C4-2B (cell line): ENCODE measurements at regions not wholly inside any gene's neighbourhood (a gene's known extent, or its start where the extent isn't known, plus 50 kb on each side); places are given as distances from the start of the nearest gene placed in this dataset.

Source experiments
- H3K27ac ChIP-seq: fragments of 450-650 bp; 2 replicates; pipeline ENCODE4 v1.5.1; 2017
- CTCF ChIP-seq: fragments of 450-650 bp; conservative IDR thresholded peaks from 2 replicates; pipeline ENCODE4 v1.5.1; 2017; ENCODE audit warnings: mild to moderate bottlenecking
- ZFX ChIP-seq: fragments of 450-650 bp; IDR thresholded peaks from 2 replicates; pipeline ENCODE4 v1.6.1; 2017

DNA sequence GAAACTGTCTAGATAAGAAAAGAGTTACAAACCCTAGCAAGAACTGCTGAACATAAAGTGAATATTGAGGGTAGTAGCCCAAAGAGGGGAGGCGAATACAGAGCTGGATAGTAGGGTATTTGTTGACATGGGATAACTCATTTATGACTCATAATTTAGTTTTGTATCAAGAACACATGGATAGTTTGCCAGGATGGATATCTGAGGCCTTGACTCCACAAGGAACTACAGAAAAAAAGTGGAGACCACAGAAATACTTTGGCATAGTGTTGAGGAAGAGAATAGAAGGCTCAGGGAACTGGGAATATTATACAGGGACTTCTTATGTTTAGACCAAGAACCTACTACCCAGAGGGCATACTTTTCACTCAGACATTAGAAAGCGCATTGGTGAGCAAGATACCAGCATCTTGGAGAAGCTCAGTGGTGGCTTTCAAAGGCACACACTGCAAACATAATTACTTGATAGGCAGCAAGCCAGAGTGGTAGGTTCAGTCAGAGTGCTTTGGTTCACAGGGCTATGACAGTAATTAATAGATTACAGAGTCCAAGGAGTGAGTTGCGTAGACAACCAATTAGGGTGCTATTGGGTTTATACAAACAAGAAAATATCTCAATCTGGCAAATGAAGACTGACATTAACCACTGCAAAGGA is 51.9 kb upstream of the ZBTB7C start:
- TF ChIP-seq ZFX (no peak), CTCF (no peak)

DNA sequence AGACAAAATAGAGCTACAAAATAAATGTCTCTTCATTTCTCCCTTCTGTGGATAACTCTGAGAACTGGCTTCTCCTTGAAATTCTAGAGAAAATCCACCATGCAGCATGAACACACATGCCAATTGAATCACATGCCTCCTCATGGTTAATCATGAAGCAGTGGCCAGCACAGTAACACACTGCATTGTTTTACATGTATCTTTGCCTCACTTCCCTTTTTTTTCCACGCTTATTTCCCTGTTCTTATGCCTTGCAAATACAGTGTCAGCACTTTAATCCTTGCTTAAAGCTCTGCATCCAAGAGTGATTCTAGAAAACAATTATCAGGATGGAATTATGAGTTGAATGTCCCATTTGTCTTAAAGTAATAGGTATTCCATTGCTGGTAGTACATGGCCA is 50.3 kb upstream of the ZBTB7C start:
- TF ChIP-seq ZFX (no peak), CTCF (no peak)
- H3K27ac ChIP-seq: no peak overlapping the region

More for the DNA sequence above, 51.9 kb upstream of the ZBTB7C start:
- H3K27ac ChIP-seq: no peak overlapping the region

- no peak overlapping the region for H3K27ac ChIP-seq
- TF ChIP-seq ZFX (no peak), CTCF (no peak)
Measured at GRCh38 chr18:48459016-48459415, 49.8 kb upstream of the ZBTB7C start.
